ENCODE measurements at regions not wholly inside any gene's neighbourhood (a gene's known extent, or its start where the extent isn't known, plus 50 kb on each side); places are given as distances from the start of the nearest gene placed in this dataset.

GRCh38 chr21:24127651-24128050 is 1479.6 kb downstream of the MRPL39 start:
- H2AFZ ChIP-seq (ENCODE audit: insufficient read depth, low read depth, low read length, poor library complexity, severe bottlenecking): no peak overlapping the region
- ChIA-PET POLR2A (no interaction called here), CTCF (no interaction called here)
- H4K20me1 ChIP-seq (ENCODE audit: control insufficient read depth, insufficient read depth, low read length, poor library complexity, severe bottlenecking): no peaks in the 10 kb centered on the region
- no peaks in the 10 kb centered on the region for H3K9me3 ChIP-seq (ENCODE audit: control extremely low read depth in 1 of 3, control insufficient read depth in 2 of 3, insufficient read depth in 1 of 3, low read length in 2 of 3)
- H3K27ac Mint-ChIP-seq: no peak overlapping the region
- no peaks in the 10 kb centered on the region for H3K4me1 Mint-ChIP-seq
- H3K4me3 ChIP-seq (ENCODE audit: control extremely low read depth in 1 of 5, extremely low read depth in 1 of 5, insufficient read depth in 1 of 5, low read depth in 2 of 5, low read length in 4 of 5): no peak overlapping the region
- H3K79me2 ChIP-seq (ENCODE audit: control insufficient read depth, insufficient read depth, low read length): no peaks in the 10 kb centered on the region
- no CpG with 5 or more reads among the region's 1 CpG for WGBS (ENCODE audit: insufficient coverage)
- no peaks in the 10 kb centered on the region for H3K27me3 Mint-ChIP-seq
- no peaks in the 10 kb centered on the region for H3K36me3 ChIP-seq (replicated peaks in 1 of 2; ENCODE audit: control extremely low read depth in 1 of 2, control insufficient read depth in 1 of 2, extremely low read depth in 1 of 2, insufficient read depth in 2 of 2, low read length in 1 of 2)
- H3K9ac ChIP-seq (ENCODE audit: low read length): no peak overlapping the region
- H3K27ac ChIP-seq (ENCODE audit: low read length in 2 of 2): no peak overlapping the region
- intact Hi-C loops (cut with micrococcal nuclease): no loop called here
- no peak for DNase-seq
- no peaks in the 10 kb centered on the region for H3K27me3 ChIP-seq (replicated peaks in 1 of 4; ENCODE audit: control extremely low read depth in 1 of 4, control insufficient read depth in 3 of 4, insufficient read depth in 4 of 4, low read length in 3 of 4)
- no peaks in the 10 kb centered on the region for H3K4me1 ChIP-seq (ENCODE audit: control insufficient read depth in 2 of 2, insufficient read depth in 2 of 2, low read length in 2 of 2)
- no peak overlapping the region for H3K4me3 Mint-ChIP-seq
- TF ChIP-seq CTCF (IDR thresholded peaks at IDR 0.05) (no peak), EZH2 (IDR thresholded peaks at IDR 0.05; ENCODE audit: borderline replicate concordance, insufficient read depth, low read depth, low read length, poor library complexity, severe bottlenecking) (no peak)
- no peak for ATAC-seq (ENCODE audit: low read depth)
- H3K4me2 ChIP-seq (replicated peaks; ENCODE audit: low read depth, low read length, poor library complexity, severe bottlenecking): no peak overlapping the region
- H3K9me3 Mint-ChIP-seq (ENCODE audit: insufficient read depth): no peaks in the 10 kb centered on the region

- no peaks in the 10 kb centered on the region for H3K9me3 ChIP-seq (ENCODE audit: control extremely low read depth in 1 of 3, control insufficient read depth in 2 of 3, insufficient read depth in 1 of 3, low read length in 2 of 3)
- H4K20me1 ChIP-seq (ENCODE audit: control insufficient read depth, insufficient read depth, low read length, poor library complexity, severe bottlenecking): no peaks in the 10 kb centered on the region
- no peaks in the 10 kb centered on the region for H3K4me1 ChIP-seq (ENCODE audit: control insufficient read depth in 2 of 2, insufficient read depth in 2 of 2, low read length in 2 of 2)
- H3K79me2 ChIP-seq (ENCODE audit: control insufficient read depth, insufficient read depth, low read length): no peaks in the 10 kb centered on the region
- H3K4me2 ChIP-seq (replicated peaks; ENCODE audit: low read depth, low read length, poor library complexity, severe bottlenecking): no peak overlapping the region
- ChIA-PET CTCF (no interaction called here), POLR2A (no interaction called here)
- no peaks in the 10 kb centered on the region for H3K27me3 Mint-ChIP-seq
- H3K27ac Mint-ChIP-seq: no peak overlapping the region
- no peaks in the 10 kb centered on the region for H3K27me3 ChIP-seq (replicated peaks in 1 of 4; ENCODE audit: control extremely low read depth in 1 of 4, control insufficient read depth in 3 of 4, insufficient read depth in 4 of 4, low read length in 3 of 4)
- intact Hi-C loops (cut with micrococcal nuclease): no loop called here
- H3K9ac ChIP-seq (ENCODE audit: low read length): no peak overlapping the region
- H3K4me1 Mint-ChIP-seq: no peaks in the 10 kb centered on the region
- H3K4me3 ChIP-seq (ENCODE audit: control extremely low read depth in 1 of 5, extremely low read depth in 1 of 5, insufficient read depth in 1 of 5, low read depth in 2 of 5, low read length in 4 of 5): no peak overlapping the region
- no peak overlapping the region for H2AFZ ChIP-seq (ENCODE audit: insufficient read depth, low read depth, low read length, poor library complexity, severe bottlenecking)
- H3K4me3 Mint-ChIP-seq: no peak overlapping the region
- no peak for DNase-seq
- H3K27ac ChIP-seq (ENCODE audit: low read length in 2 of 2): no peak overlapping the region
- H3K9me3 Mint-ChIP-seq (ENCODE audit: insufficient read depth): no peaks in the 10 kb centered on the region
- no peak for ATAC-seq (ENCODE audit: low read depth)
- TF ChIP-seq CTCF (IDR thresholded peaks at IDR 0.05): no peak
- no peak for TF ChIP-seq EZH2 (IDR thresholded peaks at IDR 0.05; ENCODE audit: borderline replicate concordance, insufficient read depth, low read depth, low read length, poor library complexity, severe bottlenecking)
- H3K36me3 ChIP-seq (replicated peaks in 1 of 2; ENCODE audit: control extremely low read depth in 1 of 2, control insufficient read depth in 1 of 2, extremely low read depth in 1 of 2, insufficient read depth in 2 of 2, low read length in 1 of 2): no peaks in the 10 kb centered on the region
- WGBS (ENCODE audit: insufficient coverage): no CpG with 5 or more reads among the region's 1 CpG
These were observed 1483.5 kb downstream of the MRPL39 start for GRCh38 chr21:24123785-24124184.

All from B cell (primary cell).